Upper lobe of left lung (tissue), 4 donors: ENCODE measurements at regions not wholly inside any gene's neighbourhood (a gene's known extent, or its start where the extent isn't known, plus 50 kb on each side); places are given as distances from the start of the nearest gene placed in this dataset.

Experiments used
- EP300 ChIP-seq, 4 donors: sonication (generic); formaldehyde crosslinking; IDR thresholded peaks; one replicate each; pipeline ENCODE4 v1.5.1; 2017; ENCODE audit warnings: antibody characterized with exemption in 4 of 4, control low read depth in 2 of 4
- POLR2A ChIP-seq, 4 donors: fragments of 450-650 bp; IDR thresholded peaks; one replicate each; pipeline ENCODE4 v1.5.1; 2016 to 2017; ENCODE audit warnings: antibody characterized with exemption in 4 of 4, mild to moderate bottlenecking in 2 of 4
- TF ChIP-seq, protein P1 (sequence below), 6 experiments: fragments of 450-650 bp in 4 of 6; fragments of 200-600 bp in 2 of 6; sonication (generic) in 2 of 6; IDR thresholded peaks; one replicate each; pipeline ENCODE4 v1.5.1; 2016 to 2019; ENCODE audit warnings: antibody characterized with exemption in 6 of 6

DNA sequence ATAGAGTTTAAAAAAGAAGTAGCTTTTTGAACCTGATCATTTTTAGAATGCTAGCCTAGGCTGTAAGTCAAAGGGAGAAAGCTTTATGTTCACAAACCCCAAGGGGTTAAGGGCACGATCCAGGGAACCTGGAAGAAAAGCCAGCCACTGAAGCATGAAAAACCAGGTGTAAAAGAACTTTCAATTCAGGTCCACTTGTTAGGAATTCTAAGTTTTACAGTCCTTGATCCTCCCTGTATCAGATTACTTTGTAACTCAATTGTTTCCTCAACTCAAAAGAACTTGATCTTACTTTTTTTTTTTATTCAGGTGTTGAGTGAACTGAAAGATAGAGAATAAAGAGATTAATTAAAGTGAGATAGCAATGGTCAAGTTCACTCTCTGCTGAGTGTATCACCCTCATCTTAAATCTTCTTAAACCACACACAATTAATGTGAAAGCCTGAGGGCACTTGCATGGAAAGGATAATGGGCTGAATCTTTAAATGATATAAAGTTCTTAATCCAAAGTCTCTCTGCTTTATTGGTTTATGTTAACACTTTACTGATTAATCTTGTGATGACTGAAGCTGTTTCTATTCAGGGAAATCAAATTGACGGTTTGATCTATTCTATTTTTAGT lies 672.2 kb upstream of the LRRN3 start:
- TF ChIP-seq, protein P1, sequence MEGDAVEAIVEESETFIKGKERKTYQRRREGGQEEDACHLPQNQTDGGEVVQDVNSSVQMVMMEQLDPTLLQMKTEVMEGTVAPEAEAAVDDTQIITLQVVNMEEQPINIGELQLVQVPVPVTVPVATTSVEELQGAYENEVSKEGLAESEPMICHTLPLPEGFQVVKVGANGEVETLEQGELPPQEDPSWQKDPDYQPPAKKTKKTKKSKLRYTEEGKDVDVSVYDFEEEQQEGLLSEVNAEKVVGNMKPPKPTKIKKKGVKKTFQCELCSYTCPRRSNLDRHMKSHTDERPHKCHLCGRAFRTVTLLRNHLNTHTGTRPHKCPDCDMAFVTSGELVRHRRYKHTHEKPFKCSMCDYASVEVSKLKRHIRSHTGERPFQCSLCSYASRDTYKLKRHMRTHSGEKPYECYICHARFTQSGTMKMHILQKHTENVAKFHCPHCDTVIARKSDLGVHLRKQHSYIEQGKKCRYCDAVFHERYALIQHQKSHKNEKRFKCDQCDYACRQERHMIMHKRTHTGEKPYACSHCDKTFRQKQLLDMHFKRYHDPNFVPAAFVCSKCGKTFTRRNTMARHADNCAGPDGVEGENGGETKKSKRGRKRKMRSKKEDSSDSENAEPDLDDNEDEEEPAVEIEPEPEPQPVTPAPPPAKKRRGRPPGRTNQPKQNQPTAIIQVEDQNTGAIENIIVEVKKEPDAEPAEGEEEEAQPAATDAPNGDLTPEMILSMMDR (IDR thresholded peaks at IDR 0.05): no peak
- TF ChIP-seq POLR2A (IDR thresholded peaks at IDR 0.05): no peak
- TF ChIP-seq EP300 (IDR thresholded peaks at IDR 0.05): no peak
